Glutamatergic neuron (in vitro differentiated cells): ENCODE measurements at regions not wholly inside any gene's neighbourhood (a gene's known extent, or its start where the extent isn't known, plus 50 kb on each side); places are given as distances from the start of the nearest gene placed in this dataset.
"Not testable (repeated sequence)": the region's sequence is repeated elsewhere in the genome, so short reads cannot be mapped to it uniquely, and the experiment has no call there.

ENCODE experiments used
- DNase-seq: peaks from one replicate; pipeline ENCODE4 v3.0.0; 2022
- H3K27ac Mint-ChIP-seq: one replicate; pipeline ENCODE4 v1.8.0; 2020; ENCODE audit warnings: mild to moderate bottlenecking, mixed read lengths, inconsistent platforms; ENCODE audit not compliant: unreplicated experiment
- H3K27me3 Mint-ChIP-seq: one replicate; pipeline ENCODE4 v1.8.0; 2020; ENCODE audit warnings: mild to moderate bottlenecking, moderate library complexity, mixed read lengths, inconsistent platforms; ENCODE audit not compliant: unreplicated experiment
- H3K36me3 Mint-ChIP-seq: one replicate; pipeline ENCODE4 v1.8.0; 2020; ENCODE audit warnings: mild to moderate bottlenecking, mixed read lengths, inconsistent platforms; ENCODE audit not compliant: unreplicated experiment
- H3K4me1 Mint-ChIP-seq: one replicate; pipeline ENCODE4 v1.8.0; 2020; ENCODE audit warnings: mild to moderate bottlenecking, low read depth, mixed read lengths, inconsistent platforms; ENCODE audit not compliant: unreplicated experiment
- H3K4me3 Mint-ChIP-seq: one replicate; pipeline ENCODE4 v1.8.0; 2020; ENCODE audit warnings: mild to moderate bottlenecking, mixed read lengths, inconsistent platforms; ENCODE audit not compliant: unreplicated experiment
- H3K9me3 Mint-ChIP-seq: one replicate; pipeline ENCODE4 v1.8.0; 2020; ENCODE audit warnings: mild to moderate bottlenecking, moderate library complexity, mixed read lengths, inconsistent platforms; ENCODE audit not compliant: unreplicated experiment
- TF ChIP-seq, protein P1 (sequence below): fragments of 200-600 bp; sonication (generic); IDR thresholded peaks from one replicate; pipeline ENCODE4 v1.5.0; 2021; ENCODE audit not compliant: partially characterized antibody, unreplicated experiment

DNA sequence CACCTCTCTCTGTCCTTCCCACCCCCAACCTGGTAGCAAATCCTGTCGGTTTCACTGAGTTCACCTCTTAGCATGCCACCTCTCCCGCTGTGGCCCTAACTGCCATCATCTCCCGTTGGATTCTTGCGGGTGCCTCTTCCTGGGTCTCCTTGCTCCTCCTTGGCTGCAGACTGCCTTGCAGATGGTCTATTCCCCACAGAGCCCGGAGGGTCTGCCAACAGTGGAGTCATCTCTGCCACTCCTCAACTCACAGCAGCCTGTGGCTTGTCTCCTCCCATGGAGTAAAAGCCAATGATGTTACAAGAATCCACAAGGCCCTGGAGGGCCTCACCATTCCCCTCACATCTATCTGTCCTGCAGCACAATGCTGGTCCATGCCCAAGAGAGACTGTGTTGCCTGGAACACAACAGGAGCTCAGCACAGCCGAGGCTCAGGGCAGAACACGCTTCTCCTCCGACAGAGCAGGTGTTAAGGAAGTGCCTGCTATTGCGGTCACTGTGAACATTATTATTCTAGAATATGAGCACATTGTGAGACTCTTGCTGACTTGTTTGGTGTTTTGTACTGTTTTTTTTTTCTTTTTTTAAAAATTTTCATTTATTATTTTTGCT is 241.8 kb upstream of the SULF2 start:
- Mint-ChIP-seq H3K36me3 (peaks cover 6% of the 10 kb centered on the region), H3K4me1 (peaks cover 28% of the 10 kb centered on the region), H3K4me3 (no peak overlapping the region), H3K27ac (no peak overlapping the region), H3K9me3 (peaks cover 6% of the 10 kb centered on the region), H3K27me3 (no peaks in the 10 kb centered on the region)
- TF ChIP-seq, protein P1, sequence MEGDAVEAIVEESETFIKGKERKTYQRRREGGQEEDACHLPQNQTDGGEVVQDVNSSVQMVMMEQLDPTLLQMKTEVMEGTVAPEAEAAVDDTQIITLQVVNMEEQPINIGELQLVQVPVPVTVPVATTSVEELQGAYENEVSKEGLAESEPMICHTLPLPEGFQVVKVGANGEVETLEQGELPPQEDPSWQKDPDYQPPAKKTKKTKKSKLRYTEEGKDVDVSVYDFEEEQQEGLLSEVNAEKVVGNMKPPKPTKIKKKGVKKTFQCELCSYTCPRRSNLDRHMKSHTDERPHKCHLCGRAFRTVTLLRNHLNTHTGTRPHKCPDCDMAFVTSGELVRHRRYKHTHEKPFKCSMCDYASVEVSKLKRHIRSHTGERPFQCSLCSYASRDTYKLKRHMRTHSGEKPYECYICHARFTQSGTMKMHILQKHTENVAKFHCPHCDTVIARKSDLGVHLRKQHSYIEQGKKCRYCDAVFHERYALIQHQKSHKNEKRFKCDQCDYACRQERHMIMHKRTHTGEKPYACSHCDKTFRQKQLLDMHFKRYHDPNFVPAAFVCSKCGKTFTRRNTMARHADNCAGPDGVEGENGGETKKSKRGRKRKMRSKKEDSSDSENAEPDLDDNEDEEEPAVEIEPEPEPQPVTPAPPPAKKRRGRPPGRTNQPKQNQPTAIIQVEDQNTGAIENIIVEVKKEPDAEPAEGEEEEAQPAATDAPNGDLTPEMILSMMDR, result no peak
- no peak for DNase-seq

DNA sequence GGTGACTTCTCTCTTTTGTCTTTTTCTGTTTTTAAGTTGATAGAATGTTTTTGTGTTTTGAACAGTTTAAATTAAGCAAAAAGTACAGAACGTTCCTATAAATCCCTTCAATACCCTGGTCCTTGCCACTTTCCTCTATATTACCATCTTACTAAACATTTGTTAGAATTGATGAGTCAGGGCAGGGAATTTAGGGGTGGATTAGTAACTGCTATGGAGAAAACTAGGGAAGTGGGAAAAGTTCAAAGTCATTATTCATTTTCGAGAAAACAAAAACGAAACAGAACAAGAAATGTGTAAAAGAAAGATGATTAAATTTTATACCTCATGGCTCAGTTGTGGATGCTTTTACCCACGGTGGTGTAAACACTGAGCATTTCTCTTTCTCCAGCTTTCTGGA is 240.4 kb upstream of the SULF2 start:
- no peak for DNase-seq
- Mint-ChIP-seq H3K9me3 (peaks cover 6% of the 10 kb centered on the region), H3K4me1 (peaks cover 23% of the 10 kb centered on the region), H3K36me3 (peaks cover 10% of the 10 kb centered on the region), H3K4me3 (no peak overlapping the region), H3K27ac (no peak overlapping the region), H3K27me3 (no peaks in the 10 kb centered on the region)
- TF ChIP-seq, protein P1, result no peak

DNA sequence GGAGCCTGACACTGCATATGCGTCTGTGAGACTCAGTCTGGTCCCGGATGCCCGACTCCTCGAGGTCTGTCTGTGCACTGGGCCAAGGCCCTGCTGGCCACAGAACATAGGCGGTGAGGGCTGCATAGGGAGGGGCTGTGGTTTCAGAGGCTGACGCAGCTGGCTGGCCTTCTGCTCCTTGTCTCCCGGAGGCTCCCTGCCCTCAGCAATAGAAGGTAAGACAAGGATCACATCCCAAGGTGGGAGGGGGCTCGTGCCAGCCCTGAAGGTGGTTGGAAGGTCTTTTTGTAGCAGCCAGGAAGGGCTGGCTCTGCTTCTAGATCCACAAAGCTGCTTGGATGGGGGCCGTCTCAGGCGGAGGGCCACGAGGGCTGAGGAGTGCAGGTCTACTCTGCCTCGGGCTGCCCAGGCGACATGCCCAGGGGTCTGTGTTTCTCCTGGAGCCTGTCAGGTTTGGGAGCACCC is 239.8 kb upstream of the SULF2 start:
- peak overlapping the region; percentile 63 for H3K27ac Mint-ChIP-seq
- H3K9me3 Mint-ChIP-seq, result peaks cover 6% of the 10 kb centered on the region
- H3K4me1 Mint-ChIP-seq, result peaks cover 26% of the 10 kb centered on the region
- H3K4me3 Mint-ChIP-seq, result peak overlapping the region; percentile 15
- TF ChIP-seq, protein P1, result no peak
- H3K27me3 Mint-ChIP-seq, result no peaks in the 10 kb centered on the region
- DNase-seq, result peak; percentile 70
- peaks cover 10% of the 10 kb centered on the region for H3K36me3 Mint-ChIP-seq

GRCh38 chr20:48024539-48024938 is 239.3 kb upstream of the SULF2 start:
- no peaks in the 10 kb centered on the region for H3K27me3 Mint-ChIP-seq
- TF ChIP-seq, protein P1, result no peak
- H3K36me3 Mint-ChIP-seq, result peaks cover 10% of the 10 kb centered on the region
- DNase-seq, result no peak
- no peak overlapping the region for H3K4me3 Mint-ChIP-seq
- peak overlapping the region; percentile 63 for H3K27ac Mint-ChIP-seq
- H3K9me3 Mint-ChIP-seq, result peaks cover 6% of the 10 kb centered on the region
- peaks cover 28% of the 10 kb centered on the region for H3K4me1 Mint-ChIP-seq

DNA sequence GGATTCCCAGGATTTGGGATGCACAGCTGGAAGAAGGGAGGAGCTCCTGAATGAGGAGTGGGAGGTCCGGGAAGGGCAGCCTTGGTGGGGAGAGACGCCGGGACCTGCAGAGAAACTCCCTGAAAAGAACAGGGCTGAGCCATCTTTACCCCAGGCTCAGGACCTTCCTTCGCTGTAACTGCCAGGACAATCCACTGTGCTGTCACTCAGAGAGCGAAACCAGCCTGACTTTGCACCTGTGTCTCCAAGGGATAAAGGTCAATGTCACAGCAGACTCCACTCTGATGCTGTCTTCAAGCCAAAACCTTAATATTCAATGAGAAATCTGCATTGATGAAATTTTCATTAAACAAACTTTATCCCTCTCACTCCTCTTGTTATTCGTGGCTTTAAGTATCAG is 235.4 kb upstream of the SULF2 start:
- DNase-seq, H3K9me3 Mint-ChIP-seq, H3K27me3 Mint-ChIP-seq, H3K4me3 Mint-ChIP-seq, H3K27ac Mint-ChIP-seq: not testable (repeated sequence)
- H3K4me1 Mint-ChIP-seq, result peaks cover 22% of the 10 kb centered on the region
- H3K36me3 Mint-ChIP-seq, result peaks cover 19% of the 10 kb centered on the region
